ENCODE measurements at regions not wholly inside any gene's neighbourhood (a gene's known extent, or its start where the extent isn't known, plus 50 kb on each side); places are given as distances from the start of the nearest gene placed in this dataset.
"Not testable (repeated sequence)": the region's sequence is repeated elsewhere in the genome, so short reads cannot be mapped to it uniquely, and the experiment has no call there.

DNA sequence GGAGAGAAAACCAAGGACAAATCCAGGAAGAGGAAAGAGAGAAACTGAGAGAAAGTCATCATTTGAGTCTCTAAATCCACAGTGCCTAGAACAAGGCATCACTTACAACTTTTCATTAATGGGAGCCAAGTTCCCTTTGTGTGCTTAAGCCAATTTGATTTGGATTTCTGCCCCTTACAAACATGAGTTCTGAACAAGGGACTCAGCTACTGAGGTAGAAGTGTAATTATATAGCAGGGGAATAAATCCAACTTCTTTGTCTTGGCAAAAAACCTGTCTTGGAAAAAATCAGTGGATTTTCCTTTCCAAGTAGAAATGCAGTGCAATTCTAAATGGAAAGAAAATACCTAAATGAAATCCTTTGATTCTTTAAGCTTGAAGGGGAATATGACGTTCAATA, 307.2 kb upstream of the CNTN3 start:
- no peak for DNase-seq (ENCODE audit: low spot score)

DNA sequence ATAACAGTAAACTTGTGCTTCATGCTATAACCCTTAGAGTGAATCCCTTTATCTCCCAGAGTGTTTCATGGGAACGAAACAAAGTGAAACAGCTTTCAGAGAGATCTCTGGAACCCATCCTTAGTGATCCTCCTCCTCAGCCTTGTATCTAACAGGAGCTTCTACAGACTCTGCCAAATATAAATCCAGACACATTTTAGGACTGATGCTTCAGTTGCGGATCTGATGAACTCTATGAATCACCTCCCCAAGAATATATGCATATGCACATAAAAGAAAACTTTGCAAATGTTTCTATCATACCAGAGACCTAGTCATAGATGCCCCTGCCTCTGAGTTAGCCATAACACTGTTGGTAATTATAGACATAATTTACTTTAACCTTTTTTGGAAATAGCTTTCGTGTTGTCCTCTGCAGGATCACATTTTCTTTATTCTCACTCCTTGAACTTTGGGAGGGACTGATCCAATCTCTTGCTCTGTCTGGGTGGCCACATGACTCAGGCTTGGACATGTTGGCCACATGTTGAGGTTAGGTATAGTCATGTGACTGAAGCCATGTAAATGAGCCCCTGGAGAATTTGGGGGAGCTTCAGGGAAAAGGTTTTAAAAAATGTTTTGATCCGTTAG, 306.4 kb upstream of the CNTN3 start:
- DNase-seq (ENCODE audit: low spot score), result no peak

DNA sequence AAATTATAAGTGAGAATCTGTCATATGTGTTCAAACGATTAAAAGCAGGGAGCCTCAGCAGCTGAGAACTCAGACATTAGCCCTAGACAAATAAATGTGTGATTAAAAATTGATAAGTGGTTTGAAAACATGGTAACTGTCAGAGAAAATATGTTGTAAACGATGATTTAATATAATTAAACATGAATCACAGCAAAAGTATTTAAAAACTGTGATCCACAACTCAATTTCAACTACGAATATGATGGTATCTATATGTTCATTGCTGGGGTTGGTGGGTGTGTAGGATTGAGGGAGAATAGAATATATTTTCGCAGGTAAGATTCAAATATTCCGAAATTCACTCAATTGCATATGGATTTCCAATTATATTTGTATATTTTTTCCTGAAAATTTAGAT, 302.2 kb upstream of the CNTN3 start:
- DNase-seq (ENCODE audit: low spot score), result no peak

DNA sequence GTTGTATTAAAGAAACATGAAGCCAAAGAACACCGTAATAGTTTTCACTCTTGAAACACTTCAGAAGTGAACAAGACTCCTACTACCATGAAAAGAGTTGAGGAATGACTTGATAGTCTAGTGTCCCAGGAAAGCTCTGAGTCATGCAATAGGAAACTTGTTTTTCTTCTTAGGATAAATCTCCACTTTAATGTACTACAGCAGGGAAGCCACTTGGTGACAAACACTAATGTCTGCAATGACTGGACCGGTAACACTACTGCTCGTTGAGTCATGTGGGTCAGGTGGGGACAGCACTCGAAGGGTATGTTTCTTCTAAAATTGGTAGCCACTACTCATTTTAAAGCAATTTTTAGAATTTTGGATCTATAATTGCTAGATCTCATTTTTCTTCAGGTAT, 291.7 kb upstream of the CNTN3 start:
- DNase-seq (ENCODE audit: low spot score), result peak; percentile 21

DNA sequence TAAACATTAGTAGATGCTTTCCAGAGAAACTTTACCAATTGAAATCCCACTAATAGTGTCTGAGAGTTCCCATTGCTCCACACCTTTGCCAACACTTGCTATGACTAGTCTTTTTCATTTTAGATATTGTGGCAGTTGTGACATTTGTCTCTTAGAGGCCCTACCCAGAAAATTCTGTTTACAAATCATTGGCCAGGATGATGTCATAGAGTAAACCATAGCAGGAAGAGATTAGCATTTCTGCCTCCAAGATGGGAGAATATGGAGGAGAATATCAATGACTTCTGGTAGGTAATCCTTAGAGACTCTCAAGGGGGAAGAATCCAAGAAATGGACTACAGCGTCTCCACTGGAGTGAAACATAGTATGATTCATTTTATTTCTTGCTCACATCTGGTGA, 291.0 kb upstream of the CNTN3 start:
- no peak for DNase-seq (ENCODE audit: low spot score)

DNA sequence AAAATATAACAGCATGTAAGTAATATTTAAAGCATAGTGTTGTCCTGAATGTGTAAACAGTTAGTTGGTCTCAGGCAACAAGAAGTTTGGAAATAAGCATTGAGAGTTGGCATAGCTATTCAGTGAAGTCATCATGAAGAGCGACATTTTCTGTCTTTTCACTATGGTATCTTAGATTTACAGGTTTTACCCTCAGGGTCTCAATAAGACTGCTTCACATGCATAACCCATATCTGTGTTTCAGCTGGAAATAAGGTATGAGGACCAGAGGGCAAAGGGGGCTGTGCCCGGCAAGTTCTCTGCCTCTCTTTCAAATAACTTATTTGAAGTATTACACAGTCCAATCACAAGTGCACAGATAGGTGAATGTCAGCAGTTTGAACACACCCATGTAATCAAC, 290.2 kb upstream of the CNTN3 start:
- DNase-seq (ENCODE audit: low spot score), result no peak

DNA sequence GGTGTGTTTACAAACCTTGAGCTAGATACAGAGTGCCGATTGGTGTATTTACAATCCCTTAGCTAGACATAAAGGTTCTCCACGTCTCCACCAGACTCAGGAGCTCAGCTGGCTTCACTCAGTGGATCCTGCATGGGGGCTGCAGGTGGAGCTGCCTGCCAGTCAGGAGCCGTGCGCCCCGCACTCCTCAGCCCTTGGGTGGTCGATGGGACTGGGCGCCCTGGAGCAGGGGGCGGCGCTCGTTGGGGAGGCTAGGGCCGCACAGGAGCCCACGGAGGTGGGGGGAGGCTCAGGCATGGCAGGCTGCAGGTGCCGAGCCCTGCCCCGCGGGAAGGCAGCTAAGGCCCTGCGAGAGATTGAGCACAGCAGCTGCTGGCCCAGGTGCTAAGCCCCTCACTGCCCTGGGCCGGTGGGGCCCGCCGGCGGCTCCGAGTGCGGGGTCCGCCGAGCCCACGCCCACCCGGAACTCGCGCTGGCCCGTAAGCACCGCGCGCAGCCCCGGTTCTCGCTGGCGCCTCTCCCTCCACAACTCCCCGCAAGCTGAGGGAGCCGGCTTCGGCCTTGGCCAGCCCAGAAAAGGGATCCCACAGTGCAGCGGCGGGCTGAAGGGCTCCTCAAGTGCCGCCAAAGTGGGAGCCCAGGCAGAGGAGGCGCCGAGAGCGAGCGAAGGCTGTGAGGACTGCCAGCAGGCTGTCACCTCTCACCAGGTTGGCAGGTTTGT, 285.5 kb upstream of the CNTN3 start:
- not testable (repeated sequence) for DNase-seq (ENCODE audit: low spot score)

DNA sequence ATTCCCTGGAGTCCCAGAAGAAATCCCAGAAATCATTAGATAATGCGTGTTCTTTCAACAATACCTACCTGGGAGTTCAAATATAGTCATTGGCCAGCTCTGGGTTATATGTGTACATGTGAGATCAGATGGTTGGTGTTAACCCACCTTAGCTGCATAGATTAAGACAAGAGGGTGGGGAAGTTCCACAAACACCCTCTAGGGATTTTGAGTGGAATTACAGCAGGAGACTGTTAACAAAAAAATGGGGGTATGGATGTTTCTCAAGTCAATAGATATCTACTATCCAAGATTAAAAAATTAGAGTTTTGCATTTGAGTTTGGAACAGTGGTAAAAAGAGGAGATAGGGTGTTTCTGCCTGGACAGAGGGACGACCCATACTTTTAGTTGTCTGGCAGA, 282.5 kb upstream of the CNTN3 start:
- peak; percentile 22 for DNase-seq (ENCODE audit: low spot score)

DNA sequence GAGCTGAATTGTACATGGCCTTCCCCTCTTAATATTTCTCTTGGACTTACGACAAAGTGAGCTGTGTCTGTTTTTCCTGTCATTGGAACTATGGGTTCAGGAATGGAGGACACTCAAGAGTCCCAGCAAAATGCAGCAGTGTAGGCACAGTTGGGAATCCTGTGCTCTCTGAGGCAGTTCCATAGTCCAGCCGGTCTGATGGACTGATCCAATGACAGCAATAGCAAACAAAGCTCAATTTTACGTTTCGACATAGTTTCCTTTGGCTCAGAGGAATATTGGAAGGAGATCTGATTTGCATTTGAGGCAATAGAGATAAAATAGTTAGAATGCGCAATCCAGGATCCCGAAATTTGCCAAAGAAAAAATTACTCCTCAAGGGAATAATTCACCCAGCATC, 276.9 kb upstream of the CNTN3 start:
- no peak for DNase-seq (ENCODE audit: low spot score)

DNA sequence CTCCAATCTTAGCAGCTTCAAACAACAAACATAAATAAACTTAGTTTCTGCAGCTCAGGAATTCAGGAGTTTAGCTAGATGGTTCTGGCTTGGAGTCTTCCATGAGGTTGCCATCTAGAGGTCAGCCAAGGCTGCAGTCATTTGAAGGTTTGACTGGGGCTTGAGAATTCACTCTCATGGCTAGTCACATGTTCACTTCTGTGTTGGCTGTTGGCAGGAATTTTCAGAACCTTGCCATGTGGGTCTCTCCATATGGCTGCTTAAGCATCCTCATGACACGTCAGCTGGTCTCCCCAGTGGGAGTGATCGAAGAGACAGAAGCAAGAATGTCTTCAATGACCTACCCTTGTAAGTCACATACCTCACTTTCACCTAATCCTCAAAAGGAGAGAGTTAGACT, 269.2 kb upstream of the CNTN3 start:
- DNase-seq (ENCODE audit: low spot score), result peak; percentile 46

DNA sequence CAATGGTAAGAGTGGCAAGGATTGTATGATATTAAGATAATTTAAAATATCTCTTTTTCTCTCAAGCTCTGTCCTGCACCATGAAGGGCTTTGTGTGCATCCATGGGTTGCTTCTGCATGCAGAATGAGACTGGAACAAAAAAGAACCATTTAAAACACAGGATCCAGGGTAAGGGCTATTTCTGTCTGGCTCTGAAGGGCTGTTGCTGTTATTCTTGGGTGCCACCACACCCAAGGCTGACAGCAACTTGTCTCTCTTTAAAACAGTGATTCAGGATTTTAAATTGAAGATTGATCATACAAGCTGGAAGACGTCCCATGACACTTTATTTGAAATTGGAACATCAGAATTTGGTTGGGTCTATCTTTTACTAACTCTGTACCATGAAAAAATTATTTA, 268.8 kb upstream of the CNTN3 start:
- DNase-seq (ENCODE audit: low spot score), result no peak

DNA sequence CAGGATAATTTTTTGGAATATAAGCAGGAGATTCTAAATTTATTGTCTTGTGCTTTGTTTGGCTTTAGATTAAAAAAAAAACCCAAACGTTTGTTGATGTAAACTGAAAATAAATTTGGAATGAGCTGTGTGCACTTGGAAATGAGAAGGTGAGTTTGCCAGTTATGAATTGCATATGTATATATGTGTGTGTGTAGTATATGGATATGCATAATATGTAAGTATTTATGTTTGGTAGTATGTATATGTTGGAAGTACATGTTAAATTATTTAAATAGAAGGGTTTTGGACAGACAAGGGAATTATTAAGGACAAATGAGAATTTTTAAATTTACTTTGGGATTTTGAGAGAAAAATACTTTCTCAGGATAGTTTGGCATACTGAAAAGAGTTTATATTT, 265.8 kb upstream of the CNTN3 start:
- no peak for DNase-seq (ENCODE audit: low spot score)

DNA sequence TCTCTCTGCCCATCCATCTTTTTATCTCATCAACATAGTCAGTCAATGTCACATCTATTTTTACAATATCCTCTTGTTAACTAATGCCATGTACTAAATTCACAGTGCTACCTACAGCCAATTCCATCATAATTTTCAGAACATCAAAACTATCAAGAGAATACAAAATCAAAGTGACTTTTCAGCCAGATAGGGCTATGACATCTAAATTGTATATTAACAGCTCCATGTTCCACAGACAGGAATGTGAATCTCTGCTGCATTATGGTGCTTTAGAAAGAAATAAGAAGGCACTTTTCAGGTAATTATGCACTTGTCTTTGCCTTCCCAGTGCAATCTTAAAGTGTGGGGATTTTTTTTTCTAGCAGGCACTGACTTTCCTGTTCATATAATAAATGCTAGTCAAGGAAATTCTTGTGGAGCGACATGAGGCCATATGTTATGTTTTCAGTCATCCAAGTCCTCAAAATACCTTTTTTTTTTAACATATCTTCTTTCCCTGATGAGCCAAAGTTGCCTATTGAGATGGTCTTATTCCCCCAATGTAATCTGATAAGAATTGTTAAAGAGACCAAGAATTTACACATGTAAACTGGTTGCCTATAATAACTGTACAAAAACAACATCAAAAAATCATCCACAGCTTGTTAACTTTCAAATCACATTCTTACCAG, 252.0 kb upstream of the CNTN3 start:
- DNase-seq (ENCODE audit: low spot score), result no peak

DNA sequence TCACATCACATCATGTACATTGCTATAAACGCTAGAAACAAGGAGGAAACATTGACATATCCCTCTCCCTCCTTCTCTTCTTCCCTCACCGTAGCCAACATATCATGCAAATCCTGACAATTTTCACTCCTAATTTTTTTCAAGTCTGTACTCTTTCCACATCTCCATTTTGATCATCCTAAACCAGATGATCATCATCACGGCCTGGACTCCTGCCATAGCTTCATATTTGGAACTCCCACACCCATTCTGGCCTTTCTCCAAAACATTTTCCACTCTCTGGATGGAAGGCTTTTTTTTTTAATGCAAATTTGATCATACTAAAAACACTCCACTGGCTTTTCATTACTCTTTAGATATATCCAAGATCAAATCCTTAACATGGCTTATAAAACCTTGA, 248.0 kb upstream of the CNTN3 start:
- DNase-seq (ENCODE audit: low spot score), result no peak

DNA sequence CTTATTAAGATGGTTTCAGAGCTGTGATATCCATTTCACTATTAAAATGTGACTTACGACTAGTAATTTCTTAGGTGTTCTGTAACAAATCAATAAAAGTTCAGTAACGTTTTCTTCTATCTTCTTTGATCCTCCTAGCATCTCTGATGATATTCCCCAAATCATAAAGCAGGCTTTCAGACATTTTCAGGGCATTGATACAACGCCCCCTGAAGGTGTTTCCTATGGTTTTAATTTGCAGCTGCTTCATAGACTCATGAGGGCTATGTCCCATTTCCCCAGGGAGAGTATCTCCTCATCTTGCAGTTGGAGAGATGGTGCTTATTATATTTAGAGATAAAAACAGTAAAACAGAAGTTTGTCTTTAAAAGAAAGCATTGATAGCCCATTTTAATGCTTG, 246.8 kb upstream of the CNTN3 start:
- no peak for DNase-seq (ENCODE audit: low spot score)

DNA sequence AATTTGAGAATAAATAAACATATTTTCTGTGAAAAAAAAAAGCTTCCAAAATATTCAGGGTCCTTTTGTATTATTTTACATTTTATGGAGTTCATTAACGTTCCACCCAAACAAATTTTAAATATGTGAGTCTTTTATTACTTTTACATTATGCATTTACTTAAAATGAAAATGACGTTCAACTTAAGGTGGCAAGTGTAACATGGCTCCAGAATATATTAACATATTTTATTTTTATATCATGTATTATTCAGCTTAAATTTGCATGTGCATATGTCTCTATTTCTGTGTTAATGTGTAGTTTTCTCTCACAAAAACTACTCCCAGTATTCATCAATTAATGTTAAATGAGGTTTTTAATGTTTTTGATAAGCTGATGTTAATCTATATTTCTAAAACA, 243.6 kb upstream of the CNTN3 start:
- DNase-seq (ENCODE audit: low spot score), result no peak

DNA sequence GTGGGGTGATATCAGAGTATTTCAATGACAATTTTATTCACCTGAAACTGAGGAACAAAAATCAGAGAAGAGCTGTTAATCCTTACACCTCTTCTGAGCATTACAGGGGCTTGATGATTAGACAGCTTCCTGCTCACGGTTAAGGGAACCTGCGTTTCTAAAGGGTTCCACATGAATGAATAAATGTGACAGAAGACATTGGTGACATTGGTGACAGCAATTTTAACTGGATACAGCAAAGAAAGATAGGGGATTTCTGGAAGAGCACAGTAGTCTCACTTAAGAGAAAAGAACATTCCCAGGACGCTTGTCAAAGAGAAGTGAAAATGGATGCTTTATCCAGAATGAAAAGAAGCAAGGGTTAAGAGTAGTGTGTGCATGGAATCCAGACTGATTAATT, 235.9 kb upstream of the CNTN3 start:
- DNase-seq (ENCODE audit: low spot score), result no peak

DNA sequence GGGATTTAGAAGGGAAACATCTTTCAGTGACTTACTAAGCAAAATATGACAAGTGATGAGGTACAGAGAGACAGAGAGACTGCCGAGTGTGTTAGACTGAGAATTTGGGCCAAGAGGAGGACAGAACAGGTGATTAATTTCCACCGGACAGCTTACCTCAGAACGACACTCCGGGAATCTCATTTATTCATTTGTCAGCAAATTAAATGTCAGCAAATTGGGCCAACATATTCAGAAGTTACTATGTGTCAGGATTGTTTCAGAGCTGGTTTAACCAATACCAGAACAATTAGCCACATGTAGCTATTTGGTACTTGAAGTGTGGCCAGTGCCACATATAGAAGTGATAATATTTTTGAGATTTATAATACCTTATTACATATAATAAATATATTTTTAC, 232.6 kb upstream of the CNTN3 start:
- no peak for DNase-seq (ENCODE audit: low spot score)

DNA sequence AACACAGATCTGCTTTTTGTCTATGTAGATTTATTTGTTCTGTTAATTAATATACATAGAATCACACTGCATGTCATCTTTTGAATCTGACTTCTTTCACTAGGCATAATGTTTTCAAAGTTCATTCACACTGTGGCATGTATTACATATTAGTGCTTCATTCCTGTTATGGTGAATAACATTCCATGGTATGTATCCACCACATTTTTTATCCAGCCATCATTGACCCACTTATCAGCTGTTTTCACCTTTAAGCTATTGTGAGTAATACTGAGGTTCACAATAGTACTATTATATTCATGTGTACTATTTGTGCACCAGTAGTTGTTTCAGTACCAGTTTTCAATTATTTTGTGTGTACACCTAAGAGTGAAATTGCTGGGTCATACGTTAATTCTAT, 230.6 kb upstream of the CNTN3 start:
- no peak for DNase-seq (ENCODE audit: low spot score)

DNA sequence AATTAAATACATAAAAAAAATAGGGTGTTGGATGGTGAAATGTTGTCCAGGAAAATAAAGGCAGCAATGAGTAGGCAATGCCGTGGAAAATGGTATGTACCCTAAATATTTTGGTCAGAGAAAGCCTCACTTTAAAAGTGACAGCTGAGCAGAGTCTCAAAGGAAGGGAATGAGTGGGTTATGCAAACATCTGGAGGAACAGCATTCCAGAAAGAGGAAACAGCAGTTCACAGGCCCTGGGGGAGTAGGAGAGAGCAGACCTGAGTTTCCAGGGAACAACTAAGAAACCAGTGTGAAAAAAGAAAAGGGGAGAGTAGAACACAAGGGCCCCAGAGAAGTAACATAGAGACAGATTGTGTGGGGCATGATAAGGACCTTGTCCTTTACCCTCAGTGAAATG, 230.0 kb upstream of the CNTN3 start:
- no peak for DNase-seq (ENCODE audit: low spot score)

DNA sequence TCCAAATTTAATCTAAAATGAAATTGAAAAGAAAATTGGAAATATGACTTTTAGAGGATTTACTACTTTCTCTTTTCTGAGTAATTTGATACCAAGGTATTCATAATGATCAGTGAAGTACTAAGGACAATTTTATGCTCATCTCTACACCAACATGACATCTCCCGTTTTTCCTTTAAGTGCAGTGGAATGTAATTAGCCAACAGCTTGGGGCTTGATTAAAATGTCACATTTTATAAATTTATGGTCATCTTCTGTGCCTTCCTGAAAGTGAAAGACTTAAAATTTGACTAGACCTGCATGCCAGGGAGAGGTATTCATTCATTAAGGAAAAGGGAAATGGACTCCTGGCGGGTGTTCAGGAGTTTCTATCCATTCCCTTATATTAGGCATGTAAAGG, 228.2 kb upstream of the CNTN3 start:
- DNase-seq (ENCODE audit: low spot score), result no peak

DNA sequence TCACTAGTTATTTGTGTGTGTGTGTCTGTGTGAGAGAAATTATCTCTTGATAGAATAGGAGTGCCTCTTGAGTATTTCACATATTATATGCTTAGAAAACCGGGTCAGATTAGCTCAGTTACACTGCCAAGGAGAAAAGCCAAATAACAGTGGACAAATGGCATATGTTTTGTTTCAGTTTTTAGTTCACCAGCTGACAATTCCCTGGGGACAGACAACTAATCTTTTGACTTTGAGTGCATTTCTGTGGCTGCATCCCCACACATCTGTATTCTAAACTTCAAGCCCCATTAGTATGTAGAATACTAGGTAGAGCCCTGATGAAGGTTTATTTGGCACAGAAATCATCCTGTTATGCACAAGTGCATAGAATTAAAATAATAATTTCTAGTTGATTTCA, 227.7 kb upstream of the CNTN3 start:
- no peak for DNase-seq (ENCODE audit: low spot score)

DNA sequence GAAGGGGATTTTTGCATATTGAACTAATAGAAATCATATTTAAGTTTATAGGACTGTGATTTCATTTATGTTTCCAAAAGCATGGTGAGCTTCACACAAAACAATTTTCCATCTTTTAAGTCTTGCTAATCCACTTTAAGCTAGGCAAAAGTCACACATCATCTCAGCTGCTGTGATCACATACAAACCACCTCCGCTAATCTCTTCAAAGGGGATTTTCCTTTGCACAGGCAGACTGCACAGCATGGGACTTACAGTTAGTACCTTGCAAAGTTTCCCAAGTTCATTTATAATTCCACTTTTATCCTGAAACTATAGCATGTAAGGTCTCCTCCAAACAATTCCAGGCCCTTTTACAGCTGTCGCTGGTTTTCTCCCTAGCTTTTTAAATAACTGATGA, 225.1 kb upstream of the CNTN3 start:
- DNase-seq (ENCODE audit: low spot score), result no peak

DNA sequence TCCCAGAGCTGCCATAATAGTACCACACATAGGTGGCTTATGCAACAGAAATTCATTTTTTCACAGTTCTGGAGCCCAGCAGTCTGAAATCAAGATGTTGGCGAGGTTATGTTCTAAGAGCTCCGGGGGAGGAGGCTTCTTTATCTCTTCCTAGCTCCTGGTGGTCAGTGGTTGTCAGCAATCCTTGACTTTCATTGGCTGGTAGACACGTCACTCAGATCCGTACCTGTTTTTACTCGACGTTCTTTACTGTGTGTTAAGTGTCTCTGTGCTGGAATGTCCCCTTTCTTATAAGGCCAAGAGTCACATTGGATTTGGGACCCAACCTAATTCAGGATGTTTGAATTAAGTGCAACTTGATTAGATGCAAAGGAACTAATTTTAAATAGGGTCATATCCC, 218.5 kb upstream of the CNTN3 start:
- DNase-seq (ENCODE audit: low spot score), result no peak
